Caco-2 (cell line): ENCODE measurements at regions not wholly inside any gene's neighbourhood (a gene's known extent, or its start where the extent isn't known, plus 50 kb on each side); places are given as distances from the start of the nearest gene placed in this dataset.
"Not testable (repeated sequence)": the region's sequence is repeated elsewhere in the genome, so short reads cannot be mapped to it uniquely, and the experiment has no call there.

Experiments
- BruUV-seq: library from RNA; stranded (reverse); fragments of 400-500 nt; replicated peaks from 2 replicates; lab custom pipeline; 2021; lab: Mats Ljungman, UMichigan
- CTCF ChIA-PET: fragments of 300-600 bp; sonication (Branson Sonifier 250); formaldehyde crosslinking; loops from one replicate; lab custom pipeline; 2022; ENCODE audit warnings: antibody characterized with exemption; lab: Charles Lee
- POLR2A ChIA-PET: fragments of 300-600 bp; sonication (Branson Sonifier 250); formaldehyde crosslinking; loops from one replicate; lab custom pipeline; 2022; ENCODE audit warnings: antibody characterized with exemption; lab: Charles Lee
- DNase-seq, 2 experiments: peaks; one replicate each; pipeline versions ENCODE4 v3.0.0 to v3.0.0-alpha.2; 2020 to 2022
- H3K27me3 ChIP-seq: replicated peaks from 2 replicates; pipeline ENCODE4 v1.6.0; 2011; ENCODE audit warnings: low read length; ENCODE audit not compliant: control insufficient read depth, insufficient read depth
- H3K36me3 ChIP-seq: 2 replicates; pipeline ENCODE4 v1.5.1; 2011; ENCODE audit warnings: low read length; ENCODE audit not compliant: control insufficient read depth, insufficient read depth
- H3K4me1 ChIP-seq: fragments of 250-450 bp; sonication (Bioruptor Pico); 2 replicates; pipeline ENCODE4 v1.5.1; 2020; ENCODE audit warnings: mild to moderate bottlenecking
- H3K4me3 ChIP-seq: 2 replicates; pipeline ENCODE4 v1.5.1; 2011; ENCODE audit warnings: low read depth, mild to moderate bottlenecking, control low read depth, low read length
- H3K9me3 ChIP-seq: fragments of 250-450 bp; sonication (Bioruptor Pico); 2 replicates; pipeline ENCODE4 v1.5.1; 2020; ENCODE audit warnings: mild to moderate bottlenecking, moderate library complexity
- H3K27ac Mint-ChIP-seq: one replicate; pipeline ENCODE4 v1.8.0; 2022; ENCODE audit warnings: mixed read lengths; ENCODE audit not compliant: unreplicated experiment
- H3K27me3 Mint-ChIP-seq: one replicate; pipeline ENCODE4 v1.8.0; 2022; ENCODE audit warnings: mixed read lengths; ENCODE audit not compliant: insufficient read depth, unreplicated experiment
- H3K36me3 Mint-ChIP-seq: one replicate; pipeline ENCODE4 v1.8.0; 2022; ENCODE audit warnings: mild to moderate bottlenecking, mixed read lengths; ENCODE audit not compliant: insufficient read depth, unreplicated experiment
- H3K4me1 Mint-ChIP-seq: one replicate; pipeline ENCODE4 v1.8.0; 2022; ENCODE audit warnings: low read depth, mixed read lengths; ENCODE audit not compliant: unreplicated experiment
- H3K4me3 Mint-ChIP-seq: one replicate; pipeline ENCODE4 v1.8.0; 2022; ENCODE audit warnings: mild to moderate bottlenecking, moderate library complexity, mixed read lengths; ENCODE audit not compliant: unreplicated experiment
- H3K9me3 Mint-ChIP-seq: one replicate; pipeline ENCODE4 v1.8.0; 2022; ENCODE audit warnings: mixed read lengths; ENCODE audit not compliant: unreplicated experiment
- CTCF ChIP-seq, 2 experiments: fragments of 200-600 bp in 1 of 2; IDR thresholded peaks; 1 replicate in 1 of 2; 2 replicates in 1 of 2; pipeline versions ENCODE4 v1.5.1 to v1.8.0; 2011 to 2022; ENCODE audit warnings: antibody characterized with exemption in 1 of 2, control low read depth in 1 of 2, inconsistent platforms in 1 of 2, low read depth in 1 of 2, low read length in 1 of 2, mild to moderate bottlenecking in 1 of 2, moderate library complexity in 1 of 2; ENCODE audit not compliant: insufficient read depth in 1 of 2, severe bottlenecking in 1 of 2, unreplicated experiment in 1 of 2
- intact Hi-C: fragments of 100-400 bp; cut with micrococcal nuclease; formaldehyde crosslinking; loops from one replicate; pipeline ENCODE4 v1.10.0; 2022; ENCODE audit not compliant: unreplicated experiment

- CTCF ChIA-PET = no interaction called here
- no peaks in the 10 kb centered on the region for H3K36me3 Mint-ChIP-seq
These were observed 577.5 kb upstream of the CBLB start for GRCh38 chr3:106446271-106446670.

DNA sequence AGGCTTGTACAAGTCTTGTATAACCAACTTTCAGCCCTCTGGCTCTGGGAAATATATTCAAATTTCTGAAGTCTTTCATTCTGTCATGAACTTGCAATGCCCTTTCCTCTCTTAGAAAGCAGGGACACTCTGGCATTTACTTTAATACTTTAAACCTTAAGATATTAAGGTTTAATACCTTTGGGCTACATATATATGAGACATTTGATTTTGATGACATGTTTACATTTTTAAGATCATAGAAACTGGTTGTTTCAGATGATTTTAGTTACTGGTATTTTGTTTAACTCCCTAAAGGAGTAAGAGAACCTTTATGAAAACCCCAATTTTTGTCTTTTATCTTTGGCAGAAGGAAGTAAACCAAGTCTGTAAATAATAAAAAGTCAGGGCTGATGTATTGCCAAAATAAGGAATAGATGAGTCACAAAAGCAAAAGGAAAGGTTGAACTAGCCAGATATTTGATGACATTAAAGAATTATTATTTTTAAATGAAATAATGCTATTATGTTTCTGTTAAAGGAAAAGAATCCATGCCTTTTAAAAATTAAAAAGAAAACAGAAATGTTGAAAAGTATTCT is 579.0 kb upstream of the CBLB start:
- no peak overlapping the region for H3K4me3 Mint-ChIP-seq

More at GRCh38 chr3:106446271-106446670, 577.5 kb upstream of the CBLB start:
- intact Hi-C loops = no loop called here
- TF ChIP-seq CTCF (IDR thresholded peaks at IDR 0.05; ENCODE audit: insufficient read depth in 1 of 2, low read depth in 1 of 2, low read length in 1 of 2, severe bottlenecking in 1 of 2, unreplicated experiment in 1 of 2) = no peak
- no peaks in the 10 kb centered on the region for H3K4me1 ChIP-seq
- BruUV-seq = no TSS peak
- Mint-ChIP-seq H3K4me1 (no peaks in the 10 kb centered on the region), H3K27ac (no peak overlapping the region), H3K9me3 (peaks cover 10% of the 10 kb centered on the region), H3K4me3 (no peak overlapping the region), H3K27me3 (no peaks in the 10 kb centered on the region)
- POLR2A ChIA-PET = no interaction called here
- H3K4me3 ChIP-seq = no peak overlapping the region
- H3K36me3 ChIP-seq = no peaks in the 10 kb centered on the region
- no peak for DNase-seq
- no peaks in the 10 kb centered on the region for H3K9me3 ChIP-seq
- H3K27me3 ChIP-seq = no peaks in the 10 kb centered on the region

GRCh38 chr3:106448372-106448966 is 579.7 kb upstream of the CBLB start:
- H3K9me3 ChIP-seq, H3K4me1 Mint-ChIP-seq, H3K4me1 ChIP-seq, H3K27me3 Mint-ChIP-seq, POLR2A ChIA-PET, DNase-seq, H3K36me3 Mint-ChIP-seq, BruUV-seq, CTCF ChIA-PET, H3K4me3 Mint-ChIP-seq, H3K36me3 ChIP-seq, intact Hi-C loops, H3K4me3 ChIP-seq, H3K27me3 ChIP-seq, H3K27ac Mint-ChIP-seq: not testable (repeated sequence)
- peaks cover 10% of the 10 kb centered on the region for H3K9me3 Mint-ChIP-seq

More for the DNA sequence above, 579.0 kb upstream of the CBLB start:
- ChIA-PET POLR2A (no interaction called here), CTCF (no interaction called here)
- H3K9me3 ChIP-seq = no peaks in the 10 kb centered on the region
- no peak overlapping the region for H3K27ac Mint-ChIP-seq
- no peaks in the 10 kb centered on the region for H3K27me3 ChIP-seq
- H3K36me3 ChIP-seq = no peaks in the 10 kb centered on the region
- H3K27me3 Mint-ChIP-seq = no peaks in the 10 kb centered on the region
- H3K4me1 ChIP-seq = no peaks in the 10 kb centered on the region
- BruUV-seq = no TSS peak
- no peaks in the 10 kb centered on the region for H3K4me1 Mint-ChIP-seq
- no peak overlapping the region for H3K4me3 ChIP-seq
- intact Hi-C loops = no loop called here
- H3K36me3 Mint-ChIP-seq = no peaks in the 10 kb centered on the region
- no peak for TF ChIP-seq CTCF (IDR thresholded peaks at IDR 0.05; ENCODE audit: insufficient read depth in 1 of 2, low read depth in 1 of 2, low read length in 1 of 2, severe bottlenecking in 1 of 2, unreplicated experiment in 1 of 2)
- DNase-seq = no peak
- peaks cover 10% of the 10 kb centered on the region for H3K9me3 Mint-ChIP-seq
